ENCODE measurements at regions not wholly inside any gene's neighbourhood (a gene's known extent, or its start where the extent isn't known, plus 50 kb on each side); places are given as distances from the start of the nearest gene placed in this dataset.

- TF ChIP-seq POLR2A (IDR thresholded peaks at IDR 0.05; ENCODE audit: low read length) (no peak), GATA1 (IDR thresholded peaks at IDR 0.05; ENCODE audit: low read depth, low read length) (no peak)
Measured at GRCh38 chr14:83126076-83126475, 1592.4 kb upstream of the SEL1L start.

All from erythroblast (primary cell).